ENCODE measurements at regions not wholly inside any gene's neighbourhood (a gene's known extent, or its start where the extent isn't known, plus 50 kb on each side); places are given as distances from the start of the nearest gene placed in this dataset.

DNA sequence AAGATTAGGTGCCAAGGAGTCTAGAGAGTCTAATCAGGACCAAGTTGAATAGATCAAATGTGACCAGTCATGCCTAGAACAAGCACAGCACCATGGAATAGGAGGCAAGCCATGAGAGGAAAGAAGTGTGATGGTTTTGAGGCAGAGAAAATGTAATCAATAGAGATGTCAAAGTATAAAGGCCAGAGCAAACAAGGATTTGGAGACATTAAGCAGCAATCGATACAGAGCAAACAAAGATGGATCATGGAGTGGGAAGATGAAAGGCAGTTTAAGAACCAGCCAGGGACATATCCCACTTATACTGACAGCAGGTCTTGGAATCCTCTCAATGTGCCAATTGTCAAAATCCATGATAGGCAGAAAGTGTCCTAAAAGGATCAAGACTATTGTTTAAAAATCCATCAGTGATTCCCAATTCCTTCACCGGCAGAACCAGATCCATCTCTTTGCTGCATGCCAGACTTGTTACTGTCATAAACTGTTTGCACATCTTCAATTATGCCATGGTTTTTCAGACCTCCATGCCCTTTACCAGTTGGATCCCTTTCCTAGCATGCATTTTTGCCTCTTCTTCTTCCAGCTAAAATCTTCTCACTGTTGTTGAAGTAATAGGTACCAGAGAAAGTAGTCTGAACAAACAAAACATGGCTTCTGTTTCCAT is 520.7 kb upstream of the ARX start:
- TF ChIP-seq, protein P1, sequence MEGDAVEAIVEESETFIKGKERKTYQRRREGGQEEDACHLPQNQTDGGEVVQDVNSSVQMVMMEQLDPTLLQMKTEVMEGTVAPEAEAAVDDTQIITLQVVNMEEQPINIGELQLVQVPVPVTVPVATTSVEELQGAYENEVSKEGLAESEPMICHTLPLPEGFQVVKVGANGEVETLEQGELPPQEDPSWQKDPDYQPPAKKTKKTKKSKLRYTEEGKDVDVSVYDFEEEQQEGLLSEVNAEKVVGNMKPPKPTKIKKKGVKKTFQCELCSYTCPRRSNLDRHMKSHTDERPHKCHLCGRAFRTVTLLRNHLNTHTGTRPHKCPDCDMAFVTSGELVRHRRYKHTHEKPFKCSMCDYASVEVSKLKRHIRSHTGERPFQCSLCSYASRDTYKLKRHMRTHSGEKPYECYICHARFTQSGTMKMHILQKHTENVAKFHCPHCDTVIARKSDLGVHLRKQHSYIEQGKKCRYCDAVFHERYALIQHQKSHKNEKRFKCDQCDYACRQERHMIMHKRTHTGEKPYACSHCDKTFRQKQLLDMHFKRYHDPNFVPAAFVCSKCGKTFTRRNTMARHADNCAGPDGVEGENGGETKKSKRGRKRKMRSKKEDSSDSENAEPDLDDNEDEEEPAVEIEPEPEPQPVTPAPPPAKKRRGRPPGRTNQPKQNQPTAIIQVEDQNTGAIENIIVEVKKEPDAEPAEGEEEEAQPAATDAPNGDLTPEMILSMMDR (IDR thresholded peaks at IDR 0.05), result no peak
- no peak for TF ChIP-seq POLR2A (IDR thresholded peaks at IDR 0.05; ENCODE audit: low read depth)
- no peak for TF ChIP-seq POLR2AphosphoS5 (IDR thresholded peaks at IDR 0.05)
- TF ChIP-seq EP300 (IDR thresholded peaks at IDR 0.05), result no peak

Measured in esophagus muscularis mucosa (tissue), 4 donors.